GM23338 (cell line): ENCODE measurements at regions not wholly inside any gene's neighbourhood (a gene's known extent, or its start where the extent isn't known, plus 50 kb on each side); places are given as distances from the start of the nearest gene placed in this dataset.

Experiments
- ATAC-seq: fragments of 200-7000 bp; cut with Tn5 transposase; 3 replicates; pipeline ENCODE4 v1.9.1; 2020
- DNase-seq: peaks from one replicate; pipeline ENCODE4 v3.0.0-alpha.2; 2015; ENCODE audit warnings: low spot score
- H2AFZ ChIP-seq: fragments of 200-600 bp; sonication (generic); 2 replicates; pipeline ENCODE4 v1.8.0; 2016; ENCODE audit warnings: antibody characterized with exemption, mild to moderate bottlenecking, moderate library complexity
- H3F3A ChIP-seq: fragments of 200-600 bp; sonication (generic); replicated peaks from 2 replicates; pipeline ENCODE4 v1.8.0; 2017; ENCODE audit warnings: antibody characterized with exemption, mixed run types, low read depth
- H3K27ac ChIP-seq: fragments of 200-600 bp; sonication (generic); 2 replicates; pipeline ENCODE4 v1.6.1; 2016; ENCODE audit warnings: low read depth
- H3K27me3 ChIP-seq: fragments of 200-600 bp; sonication (generic); 2 replicates; pipeline ENCODE4 v1.8.0; 2016; ENCODE audit warnings: mild to moderate bottlenecking, mixed run types, moderate library complexity; ENCODE audit not compliant: insufficient read depth
- H3K36me3 ChIP-seq: fragments of 200-600 bp; sonication (generic); 2 replicates; pipeline ENCODE4 v1.8.0; 2016; ENCODE audit warnings: mild to moderate bottlenecking; ENCODE audit not compliant: insufficient read depth
- H3K4me1 ChIP-seq: fragments of 200-600 bp; sonication (generic); 2 replicates; pipeline ENCODE4 v1.8.0; 2016; ENCODE audit warnings: mild to moderate bottlenecking, moderate library complexity; ENCODE audit not compliant: insufficient read depth
- H3K4me2 ChIP-seq: fragments of 200-600 bp; sonication (generic); 2 replicates; pipeline ENCODE4 v1.7.1; 2017; ENCODE audit warnings: mixed run types
- H3K4me3 ChIP-seq: fragments of 200-600 bp; sonication (generic); 2 replicates; pipeline ENCODE4 v1.6.1; 2016; ENCODE audit warnings: mixed run types
- H3K79me2 ChIP-seq: fragments of 200-600 bp; sonication (generic); replicated peaks from 2 replicates; pipeline ENCODE4 v1.8.0; 2017; ENCODE audit warnings: mild to moderate bottlenecking; ENCODE audit not compliant: insufficient read depth
- H3K9me2 ChIP-seq: fragments of 200-600 bp; sonication (generic); 2 replicates; pipeline ENCODE4 v1.8.0; 2017; ENCODE audit not compliant: insufficient read depth
- H4K20me1 ChIP-seq: fragments of 200-600 bp; sonication (generic); replicated peaks from 2 replicates; pipeline ENCODE4 v1.8.0; 2017; ENCODE audit warnings: mild to moderate bottlenecking; ENCODE audit not compliant: insufficient read depth
- H3K27ac Mint-ChIP-seq: 2 replicates; pipeline ENCODE4 v1.8.0; 2020; ENCODE audit warnings: inconsistent platforms, mild to moderate bottlenecking, moderate library complexity, mixed read lengths
- H3K27me3 Mint-ChIP-seq: 3 replicates; pipeline ENCODE4 v1.8.0; 2022; ENCODE audit warnings: low read depth, mild to moderate bottlenecking, moderate library complexity, mixed read lengths, inconsistent platforms; ENCODE audit not compliant: insufficient read depth, poor library complexity
- H3K36me3 Mint-ChIP-seq: 3 replicates; pipeline ENCODE4 v1.8.0; 2021; ENCODE audit warnings: low read depth, mild to moderate bottlenecking, inconsistent platforms, moderate library complexity, mixed read lengths
- H3K4me1 Mint-ChIP-seq: 3 replicates; pipeline ENCODE4 v1.8.0; 2020; ENCODE audit warnings: mild to moderate bottlenecking, inconsistent platforms, mixed read lengths
- H3K4me3 Mint-ChIP-seq: 3 replicates; pipeline ENCODE4 v1.8.0; 2021; ENCODE audit warnings: moderate library complexity, mild to moderate bottlenecking, inconsistent platforms, mixed read lengths
- H3K9me3 Mint-ChIP-seq: 3 replicates; pipeline ENCODE4 v1.8.0; 2020; ENCODE audit warnings: moderate library complexity, mild to moderate bottlenecking, inconsistent platforms, mixed read lengths
- CREB1 ChIP-seq: fragments of 250-450 bp; sonication (Bioruptor Pico); IDR thresholded peaks from 2 replicates; pipeline ENCODE4 v1.5.0; 2020; ENCODE audit warnings: low read depth, mild to moderate bottlenecking, moderate library complexity
- EZH2 ChIP-seq: fragments of 200-600 bp; sonication (generic); IDR thresholded peaks from one replicate; pipeline ENCODE4 v1.8.0; 2017; ENCODE audit warnings: antibody characterized with exemption, mild to moderate bottlenecking, low read depth; ENCODE audit not compliant: unreplicated experiment
- EZH2phosphoT487 ChIP-seq: fragments of 200-600 bp; sonication (generic); IDR thresholded peaks from one replicate; pipeline ENCODE4 v1.8.1; 2018; ENCODE audit warnings: antibody characterized with exemption; ENCODE audit not compliant: unreplicated experiment
- JUNB ChIP-seq: IDR thresholded peaks from one replicate; pipeline ENCODE4 v1.6.1; 2016; ENCODE audit warnings: antibody characterized with exemption; ENCODE audit not compliant: unreplicated experiment
- NANOG ChIP-seq: IDR thresholded peaks from 2 replicates; pipeline ENCODE4 v1.6.1; 2016; ENCODE audit warnings: antibody characterized with exemption, borderline replicate concordance
- POLR2AphosphoS5 ChIP-seq: IDR thresholded peaks from 2 replicates; pipeline ENCODE4 v1.6.1; 2016; ENCODE audit warnings: antibody characterized with exemption, low read depth
- STAT1 ChIP-seq: IDR thresholded peaks from one replicate; pipeline ENCODE4 v1.6.1; 2016; ENCODE audit warnings: antibody characterized with exemption; ENCODE audit not compliant: unreplicated experiment
- ZNF114 ChIP-seq: fragments of 250-450 bp; sonication (Bioruptor Pico); IDR thresholded peaks from 2 replicates; pipeline ENCODE4 v1.5.0; 2020; ENCODE audit warnings: mild to moderate bottlenecking, moderate library complexity
- ZNF331 ChIP-seq: fragments of 250-450 bp; sonication (Bioruptor Pico); IDR thresholded peaks from 2 replicates; pipeline ENCODE4 v1.5.0; 2020; ENCODE audit warnings: low read depth, mild to moderate bottlenecking, moderate library complexity
- TF ChIP-seq, protein P1 (sequence below): fragments of 250-450 bp; sonication (Bioruptor Pico); IDR thresholded peaks from 2 replicates; pipeline ENCODE4 v1.5.0; 2020; ENCODE audit warnings: mild to moderate bottlenecking, moderate library complexity
- TF ChIP-seq, protein P2 (sequence below), 2 experiments: fragments of 200-600 bp in 1 of 2; sonication (generic) in 1 of 2; conservative IDR thresholded peaks; 2 replicates each; pipeline versions ENCODE4 v1.5.1 to v1.6.1; 2016 to 2017; ENCODE audit warnings: antibody characterized with exemption in 2 of 2, low read depth in 2 of 2, mild to moderate bottlenecking in 2 of 2, moderate library complexity in 1 of 2
- TF ChIP-seq, protein P3 (sequence below): IDR thresholded peaks from one replicate; pipeline ENCODE4 v1.6.1; 2018; ENCODE audit warnings: antibody characterized with exemption; ENCODE audit not compliant: unreplicated experiment
- TF ChIP-seq, protein P4 (sequence below): IDR thresholded peaks from 2 replicates; pipeline ENCODE4 v1.6.1; 2016; ENCODE audit warnings: antibody characterized with exemption

DNA sequence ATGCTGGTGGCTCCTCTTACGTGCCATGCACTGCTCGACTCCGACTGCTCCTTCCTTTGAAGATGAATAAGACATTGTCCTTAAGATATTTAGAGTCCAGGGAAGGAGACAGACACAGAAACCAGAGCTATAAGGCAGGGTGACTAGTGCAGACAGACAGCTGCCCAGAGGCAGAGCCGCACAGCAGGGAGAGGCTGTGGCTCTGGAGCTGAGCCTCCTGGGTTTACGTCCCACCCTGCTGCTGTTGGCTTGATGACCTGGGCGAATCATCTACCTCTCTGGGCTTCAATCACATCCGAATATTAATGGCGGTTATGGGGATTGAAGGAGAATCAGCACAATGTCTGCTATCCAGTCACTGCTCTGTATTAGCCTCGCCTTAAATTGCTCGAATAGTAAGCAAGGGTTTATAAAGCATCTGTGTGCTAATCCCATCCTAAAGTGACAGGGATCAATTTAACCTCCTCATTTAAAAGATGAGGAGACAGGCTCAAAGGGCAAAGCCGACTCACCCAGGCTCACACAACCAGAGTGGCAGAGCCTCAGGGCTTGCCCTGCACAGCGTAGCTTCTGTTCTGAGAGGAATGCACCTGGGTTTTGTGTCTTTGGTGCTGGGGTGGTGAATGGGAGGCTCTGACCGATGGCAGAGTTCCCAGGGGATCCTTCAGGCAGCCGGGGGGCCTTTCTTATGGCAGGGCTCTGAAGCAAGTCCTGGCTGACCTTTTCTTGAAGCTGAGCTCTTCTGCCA lies 284.1 kb downstream of the MYCN start:
- H3K36me3 Mint-ChIP-seq = no peaks in the 10 kb centered on the region
- Histone ChIP-seq H3K9me2 (peaks cover 12% of the 10 kb centered on the region), H3K27me3 (no peaks in the 10 kb centered on the region), H3K79me2 (no peaks in the 10 kb centered on the region), H3F3A (no peaks in the 10 kb centered on the region), H3K36me3 (no peaks in the 10 kb centered on the region), H3K4me3 (no peak overlapping the region), H3K4me1 (peaks cover 12% of the 10 kb centered on the region), H3K4me2 (no peak overlapping the region), H3K27ac (no peak overlapping the region), H2AFZ (no peak overlapping the region), H4K20me1 (no peaks in the 10 kb centered on the region)
- H3K4me3 Mint-ChIP-seq = no peak overlapping the region
- ATAC-seq (no peak), DNase-seq (no peak)
- no peak overlapping the region for H3K27ac Mint-ChIP-seq
- H3K9me3 Mint-ChIP-seq = no peaks in the 10 kb centered on the region
- peaks cover 13% of the 10 kb centered on the region for H3K27me3 Mint-ChIP-seq
- TF ChIP-seq, protein P1, sequence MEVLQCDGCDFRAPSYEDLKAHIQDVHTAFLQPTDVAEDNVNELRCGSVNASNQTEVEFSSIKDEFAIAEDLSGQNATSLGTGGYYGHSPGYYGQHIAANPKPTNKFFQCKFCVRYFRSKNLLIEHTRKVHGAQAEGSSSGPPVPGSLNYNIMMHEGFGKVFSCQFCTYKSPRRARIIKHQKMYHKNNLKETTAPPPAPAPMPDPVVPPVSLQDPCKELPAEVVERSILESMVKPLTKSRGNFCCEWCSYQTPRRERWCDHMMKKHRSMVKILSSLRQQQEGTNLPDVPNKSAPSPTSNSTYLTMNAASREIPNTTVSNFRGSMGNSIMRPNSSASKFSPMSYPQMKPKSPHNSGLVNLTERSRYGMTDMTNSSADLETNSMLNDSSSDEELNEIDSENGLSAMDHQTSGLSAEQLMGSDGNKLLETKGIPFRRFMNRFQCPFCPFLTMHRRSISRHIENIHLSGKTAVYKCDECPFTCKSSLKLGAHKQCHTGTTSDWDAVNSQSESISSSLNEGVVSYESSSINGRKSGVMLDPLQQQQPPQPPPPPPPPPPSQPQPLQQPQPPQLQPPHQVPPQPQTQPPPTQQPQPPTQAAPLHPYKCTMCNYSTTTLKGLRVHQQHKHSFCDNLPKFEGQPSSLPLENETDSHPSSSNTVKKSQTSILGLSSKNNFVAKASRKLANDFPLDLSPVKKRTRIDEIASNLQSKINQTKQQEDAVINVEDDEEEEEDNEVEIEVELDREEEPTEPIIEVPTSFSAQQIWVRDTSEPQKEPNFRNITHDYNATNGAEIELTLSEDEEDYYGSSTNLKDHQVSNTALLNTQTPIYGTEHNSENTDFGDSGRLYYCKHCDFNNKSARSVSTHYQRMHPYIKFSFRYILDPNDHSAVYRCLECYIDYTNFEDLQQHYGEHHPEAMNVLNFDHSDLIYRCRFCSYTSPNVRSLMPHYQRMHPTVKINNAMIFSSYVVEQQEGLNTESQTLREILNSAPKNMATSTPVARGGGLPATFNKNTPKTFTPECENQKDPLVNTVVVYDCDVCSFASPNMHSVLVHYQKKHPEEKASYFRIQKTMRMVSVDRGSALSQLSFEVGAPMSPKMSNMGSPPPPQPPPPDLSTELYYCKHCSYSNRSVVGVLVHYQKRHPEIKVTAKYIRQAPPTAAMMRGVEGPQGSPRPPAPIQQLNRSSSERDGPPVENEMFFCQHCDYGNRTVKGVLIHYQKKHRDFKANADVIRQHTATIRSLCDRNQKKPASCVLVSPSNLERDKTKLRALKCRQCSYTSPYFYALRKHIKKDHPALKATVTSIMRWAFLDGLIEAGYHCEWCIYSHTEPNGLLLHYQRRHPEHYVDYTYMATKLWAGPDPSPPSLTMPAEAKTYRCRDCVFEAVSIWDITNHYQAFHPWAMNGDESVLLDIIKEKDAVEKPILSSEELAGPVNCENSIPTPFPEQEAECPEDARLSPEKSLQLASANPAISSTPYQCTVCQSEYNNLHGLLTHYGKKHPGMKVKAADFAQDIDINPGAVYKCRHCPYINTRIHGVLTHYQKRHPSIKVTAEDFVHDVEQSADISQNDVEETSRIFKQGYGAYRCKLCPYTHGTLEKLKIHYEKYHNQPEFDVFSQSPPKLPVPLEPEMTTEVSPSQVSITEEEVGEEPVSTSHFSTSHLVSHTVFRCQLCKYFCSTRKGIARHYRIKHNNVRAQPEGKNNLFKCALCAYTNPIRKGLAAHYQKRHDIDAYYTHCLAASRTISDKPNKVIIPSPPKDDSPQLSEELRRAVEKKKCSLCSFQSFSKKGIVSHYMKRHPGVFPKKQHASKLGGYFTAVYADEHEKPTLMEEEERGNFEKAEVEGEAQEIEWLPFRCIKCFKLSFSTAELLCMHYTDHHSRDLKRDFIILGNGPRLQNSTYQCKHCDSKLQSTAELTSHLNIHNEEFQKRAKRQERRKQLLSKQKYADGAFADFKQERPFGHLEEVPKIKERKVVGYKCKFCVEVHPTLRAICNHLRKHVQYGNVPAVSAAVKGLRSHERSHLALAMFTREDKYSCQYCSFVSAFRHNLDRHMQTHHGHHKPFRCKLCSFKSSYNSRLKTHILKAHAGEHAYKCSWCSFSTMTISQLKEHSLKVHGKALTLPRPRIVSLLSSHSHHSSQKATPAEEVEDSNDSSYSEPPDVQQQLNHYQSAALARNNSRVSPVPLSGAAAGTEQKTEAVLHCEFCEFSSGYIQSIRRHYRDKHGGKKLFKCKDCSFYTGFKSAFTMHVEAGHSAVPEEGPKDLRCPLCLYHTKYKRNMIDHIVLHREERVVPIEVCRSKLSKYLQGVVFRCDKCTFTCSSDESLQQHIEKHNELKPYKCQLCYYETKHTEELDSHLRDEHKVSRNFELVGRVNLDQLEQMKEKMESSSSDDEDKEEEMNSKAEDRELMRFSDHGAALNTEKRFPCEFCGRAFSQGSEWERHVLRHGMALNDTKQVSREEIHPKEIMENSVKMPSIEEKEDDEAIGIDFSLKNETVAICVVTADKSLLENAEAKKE (CRISPR knock-in tag) = no peak
- TF ChIP-seq NANOG = no peak
- TF ChIP-seq, protein P2, sequence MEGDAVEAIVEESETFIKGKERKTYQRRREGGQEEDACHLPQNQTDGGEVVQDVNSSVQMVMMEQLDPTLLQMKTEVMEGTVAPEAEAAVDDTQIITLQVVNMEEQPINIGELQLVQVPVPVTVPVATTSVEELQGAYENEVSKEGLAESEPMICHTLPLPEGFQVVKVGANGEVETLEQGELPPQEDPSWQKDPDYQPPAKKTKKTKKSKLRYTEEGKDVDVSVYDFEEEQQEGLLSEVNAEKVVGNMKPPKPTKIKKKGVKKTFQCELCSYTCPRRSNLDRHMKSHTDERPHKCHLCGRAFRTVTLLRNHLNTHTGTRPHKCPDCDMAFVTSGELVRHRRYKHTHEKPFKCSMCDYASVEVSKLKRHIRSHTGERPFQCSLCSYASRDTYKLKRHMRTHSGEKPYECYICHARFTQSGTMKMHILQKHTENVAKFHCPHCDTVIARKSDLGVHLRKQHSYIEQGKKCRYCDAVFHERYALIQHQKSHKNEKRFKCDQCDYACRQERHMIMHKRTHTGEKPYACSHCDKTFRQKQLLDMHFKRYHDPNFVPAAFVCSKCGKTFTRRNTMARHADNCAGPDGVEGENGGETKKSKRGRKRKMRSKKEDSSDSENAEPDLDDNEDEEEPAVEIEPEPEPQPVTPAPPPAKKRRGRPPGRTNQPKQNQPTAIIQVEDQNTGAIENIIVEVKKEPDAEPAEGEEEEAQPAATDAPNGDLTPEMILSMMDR (conservative IDR thresholded peaks at IDR 0.05; ENCODE audit: low read depth in 2 of 2) = no peak
- no peak for TF ChIP-seq EZH2phosphoT487
- no peak for TF ChIP-seq CREB1 (CRISPR knock-in tag)
- no peak for TF ChIP-seq ZNF114 (CRISPR knock-in tag)
- TF ChIP-seq, protein P3, sequence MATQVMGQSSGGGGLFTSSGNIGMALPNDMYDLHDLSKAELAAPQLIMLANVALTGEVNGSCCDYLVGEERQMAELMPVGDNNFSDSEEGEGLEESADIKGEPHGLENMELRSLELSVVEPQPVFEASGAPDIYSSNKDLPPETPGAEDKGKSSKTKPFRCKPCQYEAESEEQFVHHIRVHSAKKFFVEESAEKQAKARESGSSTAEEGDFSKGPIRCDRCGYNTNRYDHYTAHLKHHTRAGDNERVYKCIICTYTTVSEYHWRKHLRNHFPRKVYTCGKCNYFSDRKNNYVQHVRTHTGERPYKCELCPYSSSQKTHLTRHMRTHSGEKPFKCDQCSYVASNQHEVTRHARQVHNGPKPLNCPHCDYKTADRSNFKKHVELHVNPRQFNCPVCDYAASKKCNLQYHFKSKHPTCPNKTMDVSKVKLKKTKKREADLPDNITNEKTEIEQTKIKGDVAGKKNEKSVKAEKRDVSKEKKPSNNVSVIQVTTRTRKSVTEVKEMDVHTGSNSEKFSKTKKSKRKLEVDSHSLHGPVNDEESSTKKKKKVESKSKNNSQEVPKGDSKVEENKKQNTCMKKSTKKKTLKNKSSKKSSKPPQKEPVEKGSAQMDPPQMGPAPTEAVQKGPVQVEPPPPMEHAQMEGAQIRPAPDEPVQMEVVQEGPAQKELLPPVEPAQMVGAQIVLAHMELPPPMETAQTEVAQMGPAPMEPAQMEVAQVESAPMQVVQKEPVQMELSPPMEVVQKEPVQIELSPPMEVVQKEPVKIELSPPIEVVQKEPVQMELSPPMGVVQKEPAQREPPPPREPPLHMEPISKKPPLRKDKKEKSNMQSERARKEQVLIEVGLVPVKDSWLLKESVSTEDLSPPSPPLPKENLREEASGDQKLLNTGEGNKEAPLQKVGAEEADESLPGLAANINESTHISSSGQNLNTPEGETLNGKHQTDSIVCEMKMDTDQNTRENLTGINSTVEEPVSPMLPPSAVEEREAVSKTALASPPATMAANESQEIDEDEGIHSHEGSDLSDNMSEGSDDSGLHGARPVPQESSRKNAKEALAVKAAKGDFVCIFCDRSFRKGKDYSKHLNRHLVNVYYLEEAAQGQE = no peak
- TF ChIP-seq STAT1 = no peak
- no peak for TF ChIP-seq POLR2AphosphoS5
- no peak for TF ChIP-seq ZNF331 (CRISPR knock-in tag)
- no peak for TF ChIP-seq EZH2
- TF ChIP-seq, protein P4, sequence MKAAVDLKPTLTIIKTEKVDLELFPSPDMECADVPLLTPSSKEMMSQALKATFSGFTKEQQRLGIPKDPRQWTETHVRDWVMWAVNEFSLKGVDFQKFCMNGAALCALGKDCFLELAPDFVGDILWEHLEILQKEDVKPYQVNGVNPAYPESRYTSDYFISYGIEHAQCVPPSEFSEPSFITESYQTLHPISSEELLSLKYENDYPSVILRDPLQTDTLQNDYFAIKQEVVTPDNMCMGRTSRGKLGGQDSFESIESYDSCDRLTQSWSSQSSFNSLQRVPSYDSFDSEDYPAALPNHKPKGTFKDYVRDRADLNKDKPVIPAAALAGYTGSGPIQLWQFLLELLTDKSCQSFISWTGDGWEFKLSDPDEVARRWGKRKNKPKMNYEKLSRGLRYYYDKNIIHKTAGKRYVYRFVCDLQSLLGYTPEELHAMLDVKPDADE = no peak
- TF ChIP-seq JUNB = no peak
- H3K4me1 Mint-ChIP-seq = peaks cover 36% of the 10 kb centered on the region
